Activated B cell treated with CpG ODN at 0.5 μM for 24 hours (primary cell): ENCODE measurements at regions not wholly inside any gene's neighbourhood (a gene's known extent, or its start where the extent isn't known, plus 50 kb on each side); places are given as distances from the start of the nearest gene placed in this dataset.

ENCODE experiments used
- ATAC-seq: fragments of 200-7000 bp; cut with Tn5 transposase; one replicate; pipeline ENCODE4 v1.10.0; 2021; ENCODE audit warnings: low read depth, mild to moderate bottlenecking, moderate library complexity
- CTCF ChIA-PET: fragments of 350-600 bp; sonication (Branson Sonifier 250); formaldehyde crosslinking; loops from one replicate; lab custom pipeline; 2021; ENCODE audit warnings: antibody characterized with exemption; lab: Charles Lee
- POLR2A ChIA-PET: fragments of 350-600 bp; sonication (Branson Sonifier 250); formaldehyde crosslinking; loops from one replicate; lab custom pipeline; 2021; ENCODE audit warnings: antibody characterized with exemption; lab: Charles Lee
- DNase-seq: peaks from one replicate; pipeline ENCODE4 v3.0.0; 2022
- H3K27ac Mint-ChIP-seq: one replicate; pipeline ENCODE4 v1.8.0; 2020; ENCODE audit warnings: mixed read lengths
- H3K27me3 Mint-ChIP-seq: one replicate; pipeline ENCODE4 v1.8.0; 2021; ENCODE audit warnings: mixed read lengths
- H3K36me3 Mint-ChIP-seq: one replicate; pipeline ENCODE4 v1.8.0; 2021; ENCODE audit warnings: low read depth, mixed read lengths
- H3K4me1 Mint-ChIP-seq: one replicate; pipeline ENCODE4 v1.8.0; 2021; ENCODE audit warnings: mixed read lengths
- H3K4me3 Mint-ChIP-seq: one replicate; pipeline ENCODE4 v1.8.0; 2020; ENCODE audit warnings: mild to moderate bottlenecking, mixed read lengths
- H3K9me3 Mint-ChIP-seq: one replicate; pipeline ENCODE4 v1.8.0; 2020; ENCODE audit warnings: mixed read lengths
- CTCF ChIP-seq: fragments of 200-600 bp; IDR thresholded peaks from one replicate; pipeline ENCODE4 v1.8.0; 2022; ENCODE audit warnings: antibody characterized with exemption, mild to moderate bottlenecking
- intact Hi-C: fragments of 100-400 bp; cut with micrococcal nuclease; formaldehyde crosslinking; loops from one replicate; pipeline ENCODE4 v1.15.1; 2024

DNA sequence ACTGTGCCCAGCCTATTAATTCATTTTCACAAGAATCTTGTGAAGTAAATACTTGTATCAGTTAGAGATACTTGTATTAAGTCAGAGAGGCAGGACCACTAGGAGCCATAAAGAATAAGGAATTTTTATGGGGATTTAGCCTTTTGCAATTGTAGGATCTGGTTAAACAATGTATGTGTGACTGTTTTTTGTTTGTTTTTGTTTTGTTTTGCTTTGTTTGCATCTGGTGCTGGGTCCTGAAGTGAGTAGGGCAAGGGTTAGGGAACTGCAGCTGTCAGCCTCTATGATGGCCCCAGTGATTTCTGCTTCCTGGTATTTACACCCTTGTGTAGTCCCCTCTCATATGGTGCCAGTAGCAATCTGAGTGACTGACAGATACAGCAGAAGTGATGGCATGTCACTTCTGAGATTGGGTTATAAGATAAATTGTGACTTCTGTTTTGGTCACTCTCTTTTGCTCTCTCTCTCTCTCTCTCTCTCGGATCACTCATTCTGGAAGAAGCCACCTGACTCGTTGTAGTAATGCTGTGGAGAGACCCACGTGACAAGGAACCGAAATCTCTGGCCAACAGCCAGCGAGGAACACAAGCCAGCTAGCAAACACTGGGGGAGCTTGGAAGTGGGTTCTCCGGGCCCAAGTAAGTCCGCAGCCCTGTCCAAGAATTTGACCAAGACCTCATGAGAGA lies 96.2 kb upstream of the MARK1 start:
- intact Hi-C loops, result loop anchor here (5.0 kb wide), 1 partner anchor 214 kb away; no protein-coding TSS in a partner anchor
- CTCF ChIA-PET, result no interaction called here

GRCh38 chr1:220430586-220430985 lies 97.3 kb upstream of the MARK1 start:
- intact Hi-C loops, result loop anchor here (5.0 kb wide), 1 partner anchor 213 kb away; no protein-coding TSS in a partner anchor
- H3K36me3 Mint-ChIP-seq, result no peaks in the 10 kb centered on the region
- ChIA-PET POLR2A (no interaction called here), CTCF (interaction anchor here (1.1 kb wide), 1 partner anchor 303 kb away, joined by 3 read pairs; no protein-coding TSS in a partner anchor)
- no peak overlapping the region for H3K4me3 Mint-ChIP-seq
- DNase-seq (no peak), ATAC-seq (no peak)
- H3K4me1 Mint-ChIP-seq, result no peaks in the 10 kb centered on the region
- no peaks in the 10 kb centered on the region for H3K9me3 Mint-ChIP-seq
- no peak overlapping the region for H3K27ac Mint-ChIP-seq
- no peak for TF ChIP-seq CTCF
- peaks cover 5% of the 10 kb centered on the region for H3K27me3 Mint-ChIP-seq

More for the DNA sequence above, 96.2 kb upstream of the MARK1 start:
- DNase-seq (no peak), ATAC-seq (no peak)
- H3K36me3 Mint-ChIP-seq, result no peaks in the 10 kb centered on the region
- peaks cover 5% of the 10 kb centered on the region for H3K27me3 Mint-ChIP-seq
- no peak for TF ChIP-seq CTCF
- H3K9me3 Mint-ChIP-seq, result no peaks in the 10 kb centered on the region
- H3K4me3 Mint-ChIP-seq, result no peak overlapping the region
- POLR2A ChIA-PET, result no interaction called here
- H3K27ac Mint-ChIP-seq, result no peak overlapping the region
- no peaks in the 10 kb centered on the region for H3K4me1 Mint-ChIP-seq

- POLR2A ChIA-PET, result no interaction called here
- ATAC-seq, result no peak
- H3K9me3 Mint-ChIP-seq, result no peaks in the 10 kb centered on the region
- no peak for TF ChIP-seq CTCF
- H3K36me3 Mint-ChIP-seq, result no peaks in the 10 kb centered on the region
- DNase-seq, result no peak
- CTCF ChIA-PET, result interaction anchor here (1.1 kb wide), 1 partner anchor 303 kb away, joined by 3 read pairs; no protein-coding TSS in a partner anchor
- no peak overlapping the region for H3K4me3 Mint-ChIP-seq
- intact Hi-C loops, result loop anchor here (5.0 kb wide), 1 partner anchor 213 kb away; no protein-coding TSS in a partner anchor
- peaks cover 5% of the 10 kb centered on the region for H3K27me3 Mint-ChIP-seq
- H3K27ac Mint-ChIP-seq, result no peak overlapping the region
- H3K4me1 Mint-ChIP-seq, result no peaks in the 10 kb centered on the region
Observed at GRCh38 chr1:220430059-220430458, 97.9 kb upstream of the MARK1 start.

DNA sequence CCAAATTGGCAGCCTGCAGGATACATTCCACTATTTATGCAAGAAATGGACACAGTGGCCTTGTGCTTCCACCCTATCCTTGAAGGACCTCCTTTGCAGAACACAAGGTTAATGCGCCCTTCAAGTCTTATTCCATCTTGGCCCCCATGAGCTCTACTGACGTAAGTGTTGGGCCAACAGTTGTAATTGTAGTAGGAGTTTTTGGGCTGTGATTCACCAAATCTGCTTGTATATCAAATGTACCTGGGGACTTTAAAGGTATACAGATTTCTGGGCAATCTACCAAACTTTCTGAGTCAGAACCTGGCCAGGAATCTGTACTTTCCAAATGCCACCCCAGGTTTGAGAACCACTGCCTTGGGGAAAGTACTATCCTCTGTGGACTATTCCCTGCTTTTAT lies 100.9 kb upstream of the MARK1 start:
- no peaks in the 10 kb centered on the region for H3K36me3 Mint-ChIP-seq
- POLR2A ChIA-PET, result no interaction called here
- H3K27me3 Mint-ChIP-seq, result peaks cover 8% of the 10 kb centered on the region

More for the DNA sequence above, 100.9 kb upstream of the MARK1 start:
- Mint-ChIP-seq H3K4me3 (no peak overlapping the region), H3K9me3 (no peaks in the 10 kb centered on the region), H3K27ac (no peak overlapping the region), H3K4me1 (no peaks in the 10 kb centered on the region)
- no peak for ATAC-seq
- intact Hi-C loops, result no loop called here
- CTCF ChIA-PET, result no interaction called here
- TF ChIP-seq CTCF, result no peak
- DNase-seq, result no peak
